Lung (tissue), 11 donors: ENCODE measurements at regions not wholly inside any gene's neighbourhood (a gene's known extent, or its start where the extent isn't known, plus 50 kb on each side); places are given as distances from the start of the nearest gene placed in this dataset.

ENCODE experiments used
- ATAC-seq: fragments of 200-7000 bp; cut with Tn5 transposase; one replicate; pipeline ENCODE4 v1.9.1; 2020; ENCODE audit warnings: moderate number of reproducible peaks; ENCODE audit not compliant: insufficient read depth, low FRiP score
- DNase-seq, 3 donors: peaks; one replicate each; pipeline ENCODE4 v3.0.0-alpha.2; 2013 to 2017
- H3K27ac ChIP-seq, 2 donors: one replicate each; pipeline ENCODE4 v1.5.1; 2013; ENCODE audit warnings: mild to moderate bottlenecking in 2 of 2, moderate library complexity in 2 of 2, control low read depth in 1 of 2, inconsistent platforms in 1 of 2, low read depth in 1 of 2, low read length in 1 of 2
- H3K27me3 ChIP-seq, 3 donors: one replicate each; pipeline ENCODE4 v1.5.1; 2013; ENCODE audit warnings: low read length in 2 of 3; ENCODE audit not compliant: control insufficient read depth in 3 of 3, insufficient read depth in 3 of 3
- H3K36me3 ChIP-seq, 4 donors: one replicate each; pipeline ENCODE4 v1.5.1; 2013; ENCODE audit warnings: low read length in 4 of 4, mild to moderate bottlenecking in 1 of 4, moderate library complexity in 1 of 4; ENCODE audit not compliant: control insufficient read depth in 4 of 4, insufficient read depth in 4 of 4
- H3K4me1 ChIP-seq, 5 donors: one replicate each; pipeline ENCODE4 v1.5.1; 2013; ENCODE audit warnings: low read length in 5 of 5, mild to moderate bottlenecking in 2 of 5, moderate library complexity in 1 of 5; ENCODE audit not compliant: control insufficient read depth in 5 of 5, insufficient read depth in 5 of 5
- H3K4me3 ChIP-seq: one replicate; pipeline ENCODE4 v1.5.1; 2013; ENCODE audit warnings: mild to moderate bottlenecking, control low read depth, moderate library complexity
- H3K9ac ChIP-seq, 2 donors: one replicate each; pipeline ENCODE4 v1.5.1; 2013; ENCODE audit warnings: low read length in 2 of 2, control low read depth in 1 of 2; ENCODE audit not compliant: insufficient read depth in 1 of 2
- H3K9me3 ChIP-seq, 4 donors: one replicate each; pipeline ENCODE4 v1.5.1; 2013; ENCODE audit warnings: low read length in 3 of 4, mild to moderate bottlenecking in 1 of 4, moderate library complexity in 1 of 4; ENCODE audit not compliant: control insufficient read depth in 4 of 4, insufficient read depth in 3 of 4
- WGBS, 2 donors: extraction: QIAGEN DNeasy Blood & Tissue Kit; methylation state at CpG; one replicate each; pipeline ENCODE4 v1.1.7; 2013; 5-methylcytosine and 5-hydroxymethylcytosine counted together
- TF ChIP-seq, protein P1 (sequence below): IDR thresholded peaks from 2 replicates; pipeline ENCODE4 v1.5.1; 2012; ENCODE audit warnings: mild to moderate bottlenecking; ENCODE audit errors: control extremely low read depth, extremely low read depth
- donor health status: control.
- donor health status: control.
- donor health status: Bipolar disorder and iron deficiency.
- donor health status: healthy.
- donor health status: DM: yes; HTN: yes; CAD: no.

DNA sequence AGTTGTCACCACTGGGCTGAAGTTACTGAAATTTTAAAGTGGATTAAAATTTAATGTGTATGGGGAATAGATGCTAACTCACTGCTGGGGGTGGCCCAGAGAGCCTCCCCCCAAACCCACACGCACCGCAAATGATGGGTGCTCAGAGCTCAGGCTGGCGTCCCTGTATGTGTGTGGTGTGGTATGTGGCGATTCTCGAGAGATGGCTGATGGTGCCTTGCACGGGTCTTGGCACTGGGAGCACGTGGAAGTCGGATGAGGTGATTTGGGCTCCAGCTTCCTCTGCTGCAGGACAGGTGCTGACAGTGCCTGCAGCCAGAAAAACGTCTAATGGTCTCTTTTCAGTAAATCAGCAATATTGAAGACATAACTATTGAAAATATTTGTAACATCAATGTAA lies 1473.3 kb downstream of the TBC1D22A start:
- TF ChIP-seq, protein P1, sequence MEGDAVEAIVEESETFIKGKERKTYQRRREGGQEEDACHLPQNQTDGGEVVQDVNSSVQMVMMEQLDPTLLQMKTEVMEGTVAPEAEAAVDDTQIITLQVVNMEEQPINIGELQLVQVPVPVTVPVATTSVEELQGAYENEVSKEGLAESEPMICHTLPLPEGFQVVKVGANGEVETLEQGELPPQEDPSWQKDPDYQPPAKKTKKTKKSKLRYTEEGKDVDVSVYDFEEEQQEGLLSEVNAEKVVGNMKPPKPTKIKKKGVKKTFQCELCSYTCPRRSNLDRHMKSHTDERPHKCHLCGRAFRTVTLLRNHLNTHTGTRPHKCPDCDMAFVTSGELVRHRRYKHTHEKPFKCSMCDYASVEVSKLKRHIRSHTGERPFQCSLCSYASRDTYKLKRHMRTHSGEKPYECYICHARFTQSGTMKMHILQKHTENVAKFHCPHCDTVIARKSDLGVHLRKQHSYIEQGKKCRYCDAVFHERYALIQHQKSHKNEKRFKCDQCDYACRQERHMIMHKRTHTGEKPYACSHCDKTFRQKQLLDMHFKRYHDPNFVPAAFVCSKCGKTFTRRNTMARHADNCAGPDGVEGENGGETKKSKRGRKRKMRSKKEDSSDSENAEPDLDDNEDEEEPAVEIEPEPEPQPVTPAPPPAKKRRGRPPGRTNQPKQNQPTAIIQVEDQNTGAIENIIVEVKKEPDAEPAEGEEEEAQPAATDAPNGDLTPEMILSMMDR, result no peak
- DNase-seq (no peak), ATAC-seq (no peak)
- Histone ChIP-seq H3K4me1 (no peaks in the 10 kb centered on the region), H3K9me3 (peaks cover 0 to 6% (median 2%) of the 10 kb centered on the region in 4 donors), H3K27me3 (peaks cover 0 to 9% (median 0%) of the 10 kb centered on the region in 3 donors), H3K9ac (no peak overlapping the region), H3K27ac (no peak overlapping the region), H3K36me3 (no peaks in the 10 kb centered on the region), H3K4me3 (no peak overlapping the region)
- WGBS, 2 donors, result 85% methylated on average over 9 of the region's 9 CpGs

DNA sequence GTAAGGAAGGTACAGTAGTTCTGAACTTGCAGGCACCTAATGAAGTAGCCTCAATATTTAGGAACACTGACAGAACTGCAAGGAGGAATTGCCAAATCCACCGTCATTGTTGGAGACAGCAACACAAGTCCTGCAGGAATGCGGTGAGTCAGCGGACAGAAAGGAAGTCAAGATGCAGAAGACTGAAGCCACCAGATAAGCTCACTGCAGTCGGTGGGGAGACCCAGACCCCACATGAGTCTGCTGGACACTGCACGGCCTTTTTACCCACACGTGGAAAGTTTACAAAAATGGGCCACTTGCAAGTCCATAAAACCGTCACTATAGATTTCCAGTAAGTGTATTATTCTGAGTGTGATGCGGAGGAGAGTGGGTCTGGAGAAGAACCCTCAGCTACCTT lies 1471.6 kb downstream of the TBC1D22A start:
- no peak for DNase-seq

DNA sequence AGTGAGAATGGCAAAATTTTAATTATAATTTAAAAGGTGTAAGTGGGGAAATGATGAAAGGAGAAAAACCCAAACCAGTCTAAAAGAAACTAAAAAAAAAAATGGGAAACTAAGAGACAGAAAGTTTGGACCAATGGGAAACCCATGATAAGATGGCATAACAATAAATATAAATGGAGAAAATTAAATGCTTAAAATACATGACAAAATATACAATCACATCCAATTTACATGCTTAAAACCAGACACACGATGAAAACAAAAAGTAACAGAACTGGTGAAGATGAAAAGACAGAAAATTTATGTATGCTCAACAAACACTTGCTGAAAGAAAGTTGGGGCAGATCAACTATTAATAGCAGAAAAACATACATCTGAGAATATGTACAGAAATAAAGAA lies 1471.1 kb downstream of the TBC1D22A start:
- DNase-seq (no peak), ATAC-seq (no peak)
- no peak overlapping the region for H3K9ac ChIP-seq
- H3K27me3 ChIP-seq, result no peaks in the 10 kb centered on the region
- no peaks in the 10 kb centered on the region for H3K36me3 ChIP-seq
- no peak overlapping the region for H3K4me3 ChIP-seq
- TF ChIP-seq, protein P1, result no peak
- H3K4me1 ChIP-seq, result no peaks in the 10 kb centered on the region
- peaks cover 0 to 6% (median 2%) of the 10 kb centered on the region in 4 donors for H3K9me3 ChIP-seq
- WGBS, 2 donors, result 94 to 96% methylated on average over 1 of the region's 1 CpG
- no peak overlapping the region for H3K27ac ChIP-seq

More for the DNA sequence above, 1471.6 kb downstream of the TBC1D22A start:
- ATAC-seq, result no peak
- TF ChIP-seq, protein P1, result no peak
- no peaks in the 10 kb centered on the region for H3K36me3 ChIP-seq
- no peak overlapping the region for H3K9ac ChIP-seq
- WGBS, 2 donors, result 88 to 91% methylated on average over 8 of the region's 8 CpGs
- no peaks in the 10 kb centered on the region for H3K4me1 ChIP-seq
- H3K4me3 ChIP-seq, result no peak overlapping the region
- peaks cover 0 to 6% (median 2%) of the 10 kb centered on the region in 4 donors for H3K9me3 ChIP-seq
- H3K27ac ChIP-seq, result no peak overlapping the region
- no peaks in the 10 kb centered on the region for H3K27me3 ChIP-seq

DNA sequence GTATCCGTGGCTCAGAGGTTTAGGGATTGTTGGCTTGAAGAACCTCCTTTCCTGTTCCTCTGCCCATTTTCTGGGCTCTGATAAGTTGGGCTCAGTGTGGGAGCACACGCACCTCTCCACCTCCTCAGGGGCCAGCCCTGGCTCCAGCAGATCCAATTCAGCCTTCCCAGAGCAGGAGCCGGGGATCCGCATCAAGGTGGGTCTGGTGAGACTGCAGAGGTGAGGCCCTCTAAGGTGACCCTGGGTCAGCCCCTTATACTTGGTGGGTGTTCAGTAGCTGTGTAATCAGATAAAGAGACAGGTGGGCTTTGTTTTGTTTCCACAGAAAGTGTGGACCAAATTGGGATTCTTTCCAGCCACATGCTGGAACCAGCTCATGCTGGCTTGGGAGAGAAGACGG lies 1466.0 kb downstream of the TBC1D22A start:
- Histone ChIP-seq H3K27ac (no peak overlapping the region), H3K36me3 (no peaks in the 10 kb centered on the region), H3K9ac (no peak overlapping the region), H3K27me3 (no peaks in the 10 kb centered on the region), H3K4me1 (peaks cover 0 to 2% (median 0%) of the 10 kb centered on the region in 5 donors), H3K4me3 (no peak overlapping the region), H3K9me3 (peaks cover 0 to 3% (median 0%) of the 10 kb centered on the region in 4 donors)
- DNase-seq (no peak), ATAC-seq (no peak)
- WGBS, 2 donors, result 96 to 97% methylated on average over 5 of the region's 5 CpGs
- TF ChIP-seq, protein P1, result no peak
